ENCODE measurements at regions not wholly inside any gene's neighbourhood (a gene's known extent, or its start where the extent isn't known, plus 50 kb on each side); places are given as distances from the start of the nearest gene placed in this dataset.

DNA sequence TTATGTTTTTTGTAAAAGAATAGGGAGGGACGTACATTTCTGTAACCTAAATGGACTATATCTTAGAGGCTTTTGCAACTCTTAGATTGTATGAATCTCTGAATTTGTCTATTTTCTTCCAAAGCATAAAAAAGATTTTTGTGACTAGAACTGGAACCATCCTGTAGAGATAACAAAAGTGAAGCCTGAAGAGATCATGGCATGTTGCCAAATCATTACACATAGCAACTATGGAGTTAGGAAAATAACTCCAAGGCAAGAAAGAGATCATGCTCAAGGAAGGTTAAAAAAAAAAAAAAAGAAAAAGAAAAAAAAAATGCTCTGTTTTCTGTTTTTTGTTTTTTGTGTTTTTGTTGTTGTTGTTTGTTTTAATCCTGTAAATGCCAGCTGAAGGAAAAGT lies 567.7 kb upstream of the ZWINT start:
- ATAC-seq (ENCODE audit: low FRiP score) = no peak
- TF ChIP-seq, protein P1, sequence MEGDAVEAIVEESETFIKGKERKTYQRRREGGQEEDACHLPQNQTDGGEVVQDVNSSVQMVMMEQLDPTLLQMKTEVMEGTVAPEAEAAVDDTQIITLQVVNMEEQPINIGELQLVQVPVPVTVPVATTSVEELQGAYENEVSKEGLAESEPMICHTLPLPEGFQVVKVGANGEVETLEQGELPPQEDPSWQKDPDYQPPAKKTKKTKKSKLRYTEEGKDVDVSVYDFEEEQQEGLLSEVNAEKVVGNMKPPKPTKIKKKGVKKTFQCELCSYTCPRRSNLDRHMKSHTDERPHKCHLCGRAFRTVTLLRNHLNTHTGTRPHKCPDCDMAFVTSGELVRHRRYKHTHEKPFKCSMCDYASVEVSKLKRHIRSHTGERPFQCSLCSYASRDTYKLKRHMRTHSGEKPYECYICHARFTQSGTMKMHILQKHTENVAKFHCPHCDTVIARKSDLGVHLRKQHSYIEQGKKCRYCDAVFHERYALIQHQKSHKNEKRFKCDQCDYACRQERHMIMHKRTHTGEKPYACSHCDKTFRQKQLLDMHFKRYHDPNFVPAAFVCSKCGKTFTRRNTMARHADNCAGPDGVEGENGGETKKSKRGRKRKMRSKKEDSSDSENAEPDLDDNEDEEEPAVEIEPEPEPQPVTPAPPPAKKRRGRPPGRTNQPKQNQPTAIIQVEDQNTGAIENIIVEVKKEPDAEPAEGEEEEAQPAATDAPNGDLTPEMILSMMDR (IDR thresholded peaks at IDR 0.05) = no peak

GRCh38 chr10:56927701-56928100 lies 566.6 kb upstream of the ZWINT start:
- DNase-seq (ENCODE audit: low spot score) = no peak
- ATAC-seq (ENCODE audit: low FRiP score) = no peak
- TF ChIP-seq, protein P1 (IDR thresholded peaks at IDR 0.05) = no peak

More for the DNA sequence above, 567.7 kb upstream of the ZWINT start:
- no peak for DNase-seq (ENCODE audit: low spot score)

GRCh38 chr10:56920601-56921261 lies 559.7 kb upstream of the ZWINT start:
- ATAC-seq (ENCODE audit: low FRiP score) (no peak), DNase-seq (ENCODE audit: low spot score) (no peak)
- TF ChIP-seq, protein P1 (IDR thresholded peaks at IDR 0.05) = no peak

- no peak for ATAC-seq (ENCODE audit: low FRiP score)
- DNase-seq (ENCODE audit: low spot score) = no peak
- TF ChIP-seq, protein P1 (IDR thresholded peaks at IDR 0.05) = no peak
Observed at GRCh38 chr10:56912043-56912442, 551.0 kb upstream of the ZWINT start.

DNA sequence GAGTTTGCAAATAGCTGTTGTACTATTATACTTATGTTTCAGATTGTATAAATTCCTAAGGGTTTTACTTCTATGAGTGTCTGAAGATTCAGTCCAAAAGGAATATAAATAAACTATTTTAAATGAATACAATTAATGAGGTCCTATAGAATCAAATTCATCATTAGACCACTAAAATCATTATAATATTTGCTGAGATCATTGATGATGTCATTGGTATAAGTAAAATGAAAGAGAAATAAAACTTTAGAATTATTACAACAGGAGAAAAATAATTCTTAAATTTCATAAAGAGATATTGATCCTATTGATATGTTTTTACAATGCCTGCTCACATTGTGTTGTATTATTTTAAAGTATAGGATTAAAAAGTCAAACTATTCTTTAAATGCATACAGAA lies 544.0 kb upstream of the ZWINT start:
- TF ChIP-seq, protein P1 (IDR thresholded peaks at IDR 0.05) = no peak
- ATAC-seq (ENCODE audit: low FRiP score) (no peak), DNase-seq (ENCODE audit: low spot score) (no peak)

DNA sequence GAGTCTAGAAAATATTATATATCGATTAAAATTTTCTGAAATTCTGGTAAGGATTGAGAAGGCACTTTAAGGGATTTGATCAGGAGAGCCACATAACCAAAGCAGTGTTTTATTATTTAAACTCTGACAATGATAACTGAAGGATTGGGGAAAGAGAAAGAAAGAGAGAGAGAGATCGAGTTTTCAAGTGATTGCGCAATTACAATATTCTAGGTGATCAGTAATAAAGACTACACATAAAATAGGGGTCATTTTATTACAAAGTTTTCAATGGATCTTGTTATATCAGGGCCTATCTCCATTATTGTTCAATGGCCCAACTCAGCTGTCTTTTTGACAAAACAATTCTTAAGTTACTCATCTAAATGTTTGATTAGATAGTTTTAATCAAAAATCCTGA lies 541.5 kb upstream of the ZWINT start:
- DNase-seq (ENCODE audit: low spot score) (no peak), ATAC-seq (ENCODE audit: low FRiP score) (no peak)
- TF ChIP-seq, protein P1 (IDR thresholded peaks at IDR 0.05) = no peak

GRCh38 chr10:56895306-56895705 lies 534.2 kb upstream of the ZWINT start:
- no peak for ATAC-seq (ENCODE audit: low FRiP score)
- no peak for DNase-seq (ENCODE audit: low spot score)
- TF ChIP-seq, protein P1 (IDR thresholded peaks at IDR 0.05) = no peak
